GM13976 (cell line): ENCODE measurements at regions not wholly inside any gene's neighbourhood (a gene's known extent, or its start where the extent isn't known, plus 50 kb on each side); places are given as distances from the start of the nearest gene placed in this dataset.

Experiments used
- DNase-seq: peaks from one replicate; pipeline ENCODE4 v3.0.0; 2012; ENCODE audit warnings: low spot score
- in situ Hi-C: fragments of 300-500 bp; cut with MboI; formaldehyde crosslinking; loops from one replicate; pipeline ENCODE4 v1.12.0; 2022; ENCODE audit warnings: low sequenced_read_pairs, mixed read lengths, inconsistent platforms; ENCODE audit not compliant: unreplicated experiment
- TF ChIP-seq, protein P1 (sequence below): IDR thresholded peaks from 2 replicates; pipeline ENCODE4 v1.5.1; 2012; ENCODE audit warnings: borderline replicate concordance, mild to moderate bottlenecking; ENCODE audit not compliant: insufficient read depth; ENCODE audit errors: extremely low read depth, missing control alignments, control extremely low read depth

GRCh38 chr3:8385848-8386620 lies 115.6 kb upstream of the LMCD1 start:
- TF ChIP-seq, protein P1, sequence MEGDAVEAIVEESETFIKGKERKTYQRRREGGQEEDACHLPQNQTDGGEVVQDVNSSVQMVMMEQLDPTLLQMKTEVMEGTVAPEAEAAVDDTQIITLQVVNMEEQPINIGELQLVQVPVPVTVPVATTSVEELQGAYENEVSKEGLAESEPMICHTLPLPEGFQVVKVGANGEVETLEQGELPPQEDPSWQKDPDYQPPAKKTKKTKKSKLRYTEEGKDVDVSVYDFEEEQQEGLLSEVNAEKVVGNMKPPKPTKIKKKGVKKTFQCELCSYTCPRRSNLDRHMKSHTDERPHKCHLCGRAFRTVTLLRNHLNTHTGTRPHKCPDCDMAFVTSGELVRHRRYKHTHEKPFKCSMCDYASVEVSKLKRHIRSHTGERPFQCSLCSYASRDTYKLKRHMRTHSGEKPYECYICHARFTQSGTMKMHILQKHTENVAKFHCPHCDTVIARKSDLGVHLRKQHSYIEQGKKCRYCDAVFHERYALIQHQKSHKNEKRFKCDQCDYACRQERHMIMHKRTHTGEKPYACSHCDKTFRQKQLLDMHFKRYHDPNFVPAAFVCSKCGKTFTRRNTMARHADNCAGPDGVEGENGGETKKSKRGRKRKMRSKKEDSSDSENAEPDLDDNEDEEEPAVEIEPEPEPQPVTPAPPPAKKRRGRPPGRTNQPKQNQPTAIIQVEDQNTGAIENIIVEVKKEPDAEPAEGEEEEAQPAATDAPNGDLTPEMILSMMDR = no peak
- DNase-seq = no peak
- in situ Hi-C loops = no loop called here

DNA sequence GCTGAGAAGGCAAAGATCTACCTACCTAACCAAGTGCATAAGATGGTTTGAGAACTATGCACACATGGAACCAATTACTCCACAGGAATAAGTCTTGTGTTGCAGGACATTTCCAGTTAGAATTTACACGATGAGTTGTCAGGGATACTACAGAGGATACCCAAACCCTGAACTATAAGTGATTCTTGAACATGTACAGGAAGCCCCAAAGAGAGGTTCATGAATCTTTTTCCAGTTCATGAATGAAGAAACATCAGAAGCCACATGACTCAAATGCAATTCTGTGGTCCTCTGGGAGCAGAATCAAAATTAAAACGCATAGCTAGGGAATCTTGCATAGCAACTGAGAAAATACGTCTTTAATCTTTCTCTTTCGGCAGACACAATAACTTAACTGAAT lies 114.1 kb upstream of the LMCD1 start:
- TF ChIP-seq, protein P1 = no peak
- in situ Hi-C loops = no loop called here
- DNase-seq = no peak

- in situ Hi-C loops = no loop called here
- DNase-seq = no peak
- TF ChIP-seq, protein P1 = no peak
These were observed 101.9 kb upstream of the LMCD1 start for GRCh38 chr3:8399686-8400085.

DNA sequence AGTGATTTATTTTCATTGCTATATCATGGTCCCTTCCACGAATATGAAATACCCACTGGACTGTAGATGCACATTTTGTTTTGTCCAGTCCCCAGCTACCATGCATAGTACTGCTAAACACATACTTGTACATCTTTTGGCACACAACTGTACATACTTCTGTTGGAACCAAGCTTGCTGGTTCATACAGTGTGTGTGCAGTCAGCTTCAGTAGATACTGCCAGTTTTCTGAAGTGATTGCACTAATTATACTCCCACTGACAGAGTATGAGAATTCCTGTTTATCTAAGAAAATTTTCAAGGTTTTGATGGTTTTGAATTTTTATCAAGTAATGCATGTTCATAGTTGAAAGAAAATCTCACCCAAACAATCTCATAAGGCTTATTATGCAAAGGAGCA lies 100.7 kb upstream of the LMCD1 start:
- TF ChIP-seq, protein P1 = no peak
- in situ Hi-C loops = no loop called here
- DNase-seq = no peak

- TF ChIP-seq, protein P1 = no peak
- DNase-seq = no peak
- in situ Hi-C loops = no loop called here
These were observed 97.6 kb upstream of the LMCD1 start for GRCh38 chr3:8403996-8404395.

DNA sequence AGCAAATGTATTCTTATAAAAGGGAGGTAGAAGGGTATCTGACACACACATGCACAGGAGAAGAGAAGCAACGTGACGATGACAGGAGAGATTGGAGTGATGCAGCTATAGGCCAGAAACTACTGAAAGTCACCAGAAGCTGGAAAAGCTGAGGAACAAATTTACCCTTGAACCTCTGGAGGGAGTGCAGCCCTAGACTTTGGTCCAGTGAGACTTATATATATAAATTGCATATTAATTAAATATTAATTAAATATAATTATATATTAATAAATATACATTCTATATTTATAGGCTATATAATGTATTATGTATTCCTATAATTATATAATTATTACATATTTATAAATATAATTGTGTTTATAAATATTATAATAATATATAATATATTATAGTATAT lies 96.5 kb upstream of the LMCD1 start:
- in situ Hi-C loops = no loop called here
- DNase-seq = no peak
- TF ChIP-seq, protein P1 = no peak
